ENCODE measurements at regions not wholly inside any gene's neighbourhood (a gene's known extent, or its start where the extent isn't known, plus 50 kb on each side); places are given as distances from the start of the nearest gene placed in this dataset.

GRCh38 chr18:75531851-75532459 lies 104.5 kb upstream of the SMIM21 start:
- DNase-seq (ENCODE audit: low read depth) = no peak

- DNase-seq (ENCODE audit: low read depth) = no peak
These were observed 103.8 kb upstream of the SMIM21 start for GRCh38 chr18:75531212-75531850.

DNA sequence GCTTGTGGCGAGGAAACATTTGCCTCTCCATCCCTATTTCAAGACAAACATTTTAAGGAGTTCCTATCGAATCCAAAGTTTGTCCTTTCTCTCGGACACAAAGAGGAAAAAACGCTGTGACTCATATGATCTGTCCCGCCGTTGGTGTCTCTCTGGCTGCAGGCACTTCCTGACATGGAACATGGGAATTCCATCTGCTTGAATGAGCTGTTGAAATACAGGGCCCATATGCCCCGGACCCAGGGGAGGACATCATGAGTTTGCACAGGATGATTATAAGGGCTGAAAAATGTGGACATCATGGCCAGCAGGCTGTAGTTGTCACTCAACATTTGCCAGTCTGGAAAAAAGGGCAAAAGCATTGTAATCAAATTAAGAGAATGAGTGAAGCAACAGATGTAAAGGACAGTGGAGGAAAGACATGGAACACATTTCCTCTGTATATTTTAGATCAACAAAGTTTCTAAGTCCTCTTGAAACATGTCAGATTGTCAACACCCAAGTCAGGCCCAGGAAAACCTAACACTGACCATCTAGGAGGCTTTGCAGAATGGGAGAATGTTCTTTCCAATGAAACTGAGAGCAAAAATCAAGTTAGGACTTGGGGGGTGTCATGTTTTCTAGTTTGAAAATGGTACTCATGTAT lies 103.2 kb upstream of the SMIM21 start:
- DNase-seq (ENCODE audit: low read depth) = no peak

- no peak for DNase-seq (ENCODE audit: low read depth)
These were observed 102.6 kb upstream of the SMIM21 start for GRCh38 chr18:75530118-75530517.

DNA sequence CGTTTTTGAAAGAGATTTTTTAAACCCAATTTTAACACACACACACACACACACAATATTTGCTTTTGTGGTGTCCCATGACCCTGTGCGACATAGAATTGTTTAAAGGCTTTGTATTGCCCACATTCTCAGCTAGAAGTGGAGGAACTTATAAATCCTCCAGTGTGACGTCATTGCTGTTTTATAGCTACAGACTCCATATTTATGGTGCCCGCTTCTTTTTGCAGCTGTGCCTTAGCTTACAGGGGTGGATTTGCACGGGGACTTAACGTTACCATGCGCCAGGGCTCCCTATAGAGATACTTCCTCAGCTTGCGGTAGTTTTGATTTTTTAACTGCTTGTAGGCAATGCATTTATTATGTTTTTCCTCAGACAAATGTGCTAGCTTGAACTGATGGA lies 101.9 kb upstream of the SMIM21 start:
- DNase-seq (ENCODE audit: low read depth) = no peak

DNA sequence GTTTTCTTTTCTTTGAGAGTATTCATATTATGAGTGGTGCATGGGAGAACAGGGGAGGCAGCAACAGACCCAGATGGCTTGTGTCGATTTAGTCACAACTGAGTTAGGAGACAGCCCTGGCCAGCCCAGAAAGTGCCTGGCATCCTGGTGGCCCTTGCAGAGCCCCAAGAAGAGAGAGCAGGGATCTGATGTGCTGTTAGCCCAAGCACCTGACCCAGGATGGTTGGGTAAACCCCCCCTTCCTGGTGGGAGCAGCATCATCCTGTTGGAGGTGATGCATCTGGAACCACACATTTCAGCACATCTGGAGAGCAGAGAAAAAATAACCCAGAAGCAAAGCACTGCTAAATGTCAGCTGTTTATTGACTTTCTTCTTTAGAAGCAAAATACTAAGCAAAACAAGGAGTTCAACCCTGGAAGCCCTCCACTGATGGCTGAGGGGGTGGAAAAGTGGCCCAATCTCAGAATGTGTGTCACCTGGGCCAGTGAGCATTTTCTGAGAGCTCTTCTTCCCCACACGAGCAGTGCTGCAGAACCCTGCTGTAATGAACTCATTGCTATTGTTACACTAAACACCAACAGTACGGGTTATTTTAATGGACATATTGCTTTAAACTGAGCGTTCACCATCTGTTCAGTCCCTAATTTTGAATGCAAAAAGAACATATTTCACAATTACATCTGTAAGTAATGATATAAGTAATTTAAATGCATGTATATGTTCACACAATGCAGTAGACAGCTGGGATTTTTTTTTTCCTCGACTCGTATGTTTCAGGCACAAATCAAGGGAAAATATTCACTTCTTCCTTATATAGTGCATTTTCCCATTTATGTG lies 100.6 kb upstream of the SMIM21 start:
- DNase-seq (ENCODE audit: low read depth) = no peak

DNA sequence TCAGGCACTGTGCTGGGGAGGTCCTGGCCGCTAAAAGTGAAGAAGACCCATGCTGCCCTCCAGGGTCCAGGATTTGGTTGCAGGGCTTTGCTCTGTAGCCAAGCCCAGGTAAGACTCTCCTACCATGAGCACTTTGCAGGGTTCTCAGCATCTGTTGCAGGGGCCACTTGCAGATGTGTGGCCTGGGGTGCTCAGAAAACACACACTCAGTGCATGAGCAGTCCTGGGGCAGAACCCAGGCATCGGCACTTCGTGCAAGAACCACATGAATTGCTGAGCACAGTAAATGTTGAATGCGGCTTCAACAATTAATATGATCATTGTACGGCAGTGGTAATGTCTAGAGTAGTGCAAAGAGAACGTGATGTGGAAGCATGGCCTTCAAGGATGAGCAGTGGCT lies 98.5 kb upstream of the SMIM21 start:
- no peak for DNase-seq (ENCODE audit: low read depth)

DNA sequence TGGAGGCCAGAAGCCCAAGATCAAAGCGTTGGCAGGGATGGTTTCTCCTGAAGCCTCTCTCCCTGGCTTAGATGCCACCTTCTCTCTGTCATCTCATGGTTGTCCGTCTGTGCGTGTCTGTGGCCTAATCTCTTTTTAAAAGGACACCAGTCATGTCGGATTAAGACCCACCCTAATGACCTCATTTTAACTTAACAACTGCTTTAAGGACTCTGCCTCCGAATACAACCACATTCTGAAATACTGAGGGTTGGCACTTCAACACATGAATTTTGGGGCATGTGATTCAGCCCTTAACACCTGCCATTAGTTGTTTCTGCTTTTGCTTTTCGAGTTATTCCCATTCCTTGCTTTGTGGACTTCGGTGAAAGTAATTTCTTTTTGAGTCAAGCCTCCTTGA lies 97.8 kb upstream of the SMIM21 start:
- DNase-seq (ENCODE audit: low read depth) = no peak

DNA sequence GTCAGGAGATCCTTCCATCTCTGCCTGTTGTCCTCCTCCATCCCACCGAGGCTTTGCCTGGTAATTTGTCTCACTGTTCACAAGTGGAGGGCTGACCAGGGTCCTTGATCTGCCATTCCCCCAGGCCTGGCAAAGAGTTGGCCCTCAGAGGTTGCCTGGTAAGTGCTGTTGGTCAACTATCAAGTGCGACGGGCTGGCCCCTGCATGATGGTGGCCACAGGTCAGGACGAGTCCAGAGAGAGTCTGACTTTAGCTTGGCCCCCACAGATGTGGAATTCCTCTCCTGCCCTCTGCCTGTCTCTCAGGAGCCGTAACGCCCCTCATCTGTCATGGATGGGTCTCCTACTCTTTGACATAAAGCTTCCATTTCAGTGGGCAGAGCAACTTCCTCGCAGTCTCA lies 97.3 kb upstream of the SMIM21 start:
- no peak for DNase-seq (ENCODE audit: low read depth)

GRCh38 chr18:75524181-75524580 lies 96.7 kb upstream of the SMIM21 start:
- DNase-seq (ENCODE audit: low read depth) = no peak

GRCh38 chr18:75521816-75522215 lies 94.3 kb upstream of the SMIM21 start:
- DNase-seq (ENCODE audit: low read depth) = no peak

GRCh38 chr18:75518007-75518406 lies 90.5 kb upstream of the SMIM21 start:
- no peak for DNase-seq (ENCODE audit: low read depth)

DNA sequence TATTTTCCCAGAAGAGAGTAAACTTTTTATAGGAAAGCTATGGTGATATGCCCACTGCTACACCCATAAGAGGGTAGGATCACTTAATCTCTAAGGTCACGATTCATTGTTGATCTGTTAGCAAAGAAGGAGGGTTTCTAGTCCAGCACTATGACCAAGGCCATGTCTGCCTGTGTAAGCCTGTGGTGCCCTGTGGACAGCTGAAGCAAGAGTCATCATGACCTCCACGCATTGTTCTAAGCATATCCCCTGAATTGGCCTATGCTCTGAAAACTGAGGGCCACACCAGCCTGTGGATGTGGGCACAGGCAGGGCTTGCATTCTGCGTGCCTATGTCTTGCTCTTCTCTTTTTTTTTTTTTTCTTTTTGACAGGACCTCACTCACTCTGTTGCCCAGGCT lies 89.8 kb upstream of the SMIM21 start:
- DNase-seq (ENCODE audit: low read depth) = no peak

- DNase-seq (ENCODE audit: low read depth) = no peak
These were observed 80.1 kb upstream of the SMIM21 start for GRCh38 chr18:75507636-75508035.

DNA sequence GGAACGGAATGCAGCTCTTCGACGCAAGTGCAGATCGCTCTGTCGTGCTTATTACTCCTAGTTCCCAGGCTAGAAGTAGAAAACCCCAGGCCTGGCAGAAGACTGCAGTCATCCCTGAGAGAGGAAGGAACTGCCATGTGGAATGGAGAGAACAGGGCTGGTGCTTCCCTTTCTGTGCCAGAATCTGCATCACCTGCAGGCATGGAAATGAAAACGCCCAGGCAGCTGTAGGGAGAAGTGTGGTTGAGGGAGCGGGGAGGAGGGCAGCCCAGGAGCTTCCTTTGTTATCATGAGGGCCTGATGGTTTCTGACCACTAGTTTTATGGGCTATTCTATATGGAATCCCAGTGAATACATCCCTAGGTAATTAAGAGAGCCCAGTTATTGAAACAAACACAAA lies 79.4 kb upstream of the SMIM21 start:
- no peak for DNase-seq (ENCODE audit: low read depth)

DNA sequence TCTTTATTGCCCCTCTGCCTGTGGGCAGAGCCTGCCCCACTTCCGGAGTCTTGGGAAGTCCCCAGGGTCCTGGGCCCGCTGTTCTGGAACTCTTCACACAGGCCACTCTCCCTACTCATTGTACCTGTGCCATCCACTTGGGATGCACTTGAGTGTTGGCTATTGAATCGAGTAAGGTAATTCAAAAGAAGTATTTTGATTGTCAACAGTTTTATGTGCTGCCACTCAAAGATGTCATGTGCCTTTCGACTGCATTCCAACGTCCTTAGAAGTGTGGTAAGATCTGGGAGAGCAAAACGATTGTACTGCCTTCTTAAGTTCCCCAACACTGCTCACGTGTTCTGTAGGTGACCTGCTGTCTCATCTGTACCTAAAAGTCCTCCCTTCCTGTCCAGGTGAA lies 77.0 kb upstream of the SMIM21 start:
- DNase-seq (ENCODE audit: low read depth) = no peak

DNA sequence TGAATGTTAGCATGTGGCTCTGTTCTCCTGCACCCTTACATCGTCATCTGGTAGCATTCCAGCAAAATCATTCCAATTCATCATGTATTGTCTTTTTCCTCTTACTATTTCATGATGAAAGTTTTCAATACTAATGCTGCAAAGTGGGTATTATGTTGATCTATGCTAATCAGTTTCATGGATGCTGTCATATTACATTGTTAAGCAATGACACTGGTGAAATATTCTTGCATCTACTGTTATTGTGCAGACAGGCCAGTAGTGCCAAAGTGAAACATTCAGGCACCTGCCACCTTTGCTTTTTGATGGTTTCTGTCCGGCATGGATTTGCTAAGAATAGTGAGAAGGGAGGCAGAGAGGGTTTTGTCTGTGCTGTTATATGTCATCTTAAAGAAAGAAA lies 76.1 kb upstream of the SMIM21 start:
- no peak for DNase-seq (ENCODE audit: low read depth)

GRCh38 chr18:75502286-75502685 lies 74.8 kb upstream of the SMIM21 start:
- DNase-seq (ENCODE audit: low read depth) = no peak

- DNase-seq (ENCODE audit: low read depth) = no peak
These were observed 73.0 kb upstream of the SMIM21 start for GRCh38 chr18:75500545-75500944.

DNA sequence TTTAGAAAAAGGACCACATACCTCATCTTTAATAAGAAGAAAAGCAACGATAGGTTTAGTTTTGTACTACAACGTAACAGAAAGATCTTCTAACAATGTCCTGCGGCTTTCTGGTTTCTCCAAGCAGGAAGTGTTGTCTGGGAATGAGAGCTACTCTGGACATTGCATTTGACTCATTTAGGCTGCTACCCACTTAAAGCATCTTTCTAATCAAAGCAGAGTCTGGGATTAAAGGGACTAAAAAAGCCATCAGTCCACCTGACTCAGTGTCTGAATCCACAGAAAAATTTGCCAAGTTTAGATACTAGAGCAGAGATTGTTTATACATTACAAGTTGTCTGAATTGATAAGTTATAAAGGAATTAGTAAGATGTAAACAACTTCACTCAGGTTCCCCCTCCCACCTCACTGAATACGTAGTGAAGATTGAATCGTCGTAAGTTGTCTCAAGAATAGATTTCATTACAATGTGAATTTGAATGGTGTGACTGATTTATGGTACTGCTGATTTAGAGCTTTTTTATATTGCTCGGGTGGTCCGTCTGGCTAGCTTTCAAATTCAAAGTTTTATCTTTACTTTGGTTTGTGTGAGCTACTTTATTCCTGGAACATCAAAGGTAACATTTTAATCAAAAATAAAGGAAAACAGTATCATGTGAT lies 70.2 kb upstream of the SMIM21 start:
- DNase-seq (ENCODE audit: low read depth) = no peak

DNA sequence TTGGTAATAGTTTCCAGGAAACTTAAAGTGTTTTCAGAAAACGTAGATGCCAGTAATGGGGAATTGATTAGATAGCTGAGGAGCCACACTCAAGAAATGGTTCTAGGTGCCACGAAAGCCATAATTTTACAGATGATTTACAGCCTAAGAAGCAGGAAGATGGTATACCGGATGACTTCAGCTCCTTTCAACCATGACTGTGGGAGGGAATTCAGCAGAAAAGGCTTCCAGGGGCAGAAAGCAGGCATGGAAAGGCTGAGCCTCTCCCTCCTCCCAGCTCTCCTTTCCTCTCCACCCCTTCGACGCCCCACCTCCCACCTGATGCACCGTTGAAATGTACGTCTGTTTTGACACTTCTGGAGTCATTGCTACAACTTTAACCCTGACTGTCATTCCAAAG lies 68.6 kb upstream of the SMIM21 start:
- DNase-seq (ENCODE audit: low read depth) = no peak

- DNase-seq (ENCODE audit: low read depth) = no peak
These were observed 65.3 kb upstream of the SMIM21 start for GRCh38 chr18:75492852-75493251.

Data from fibroblast of the conjunctiva (primary cell).